ENCODE measurements at regions not wholly inside any gene's neighbourhood (a gene's known extent, or its start where the extent isn't known, plus 50 kb on each side); places are given as distances from the start of the nearest gene placed in this dataset.

- TF ChIP-seq POLR2A (IDR thresholded peaks at IDR 0.05) (no peak), CTCF (IDR thresholded peaks at IDR 0.05) (no peak)
Observed at GRCh38 chr11:37914859-37915258, 1316.8 kb upstream of the RAG2 start.

Measured in stomach (tissue), 4 donors.